NCI-H146 treated with DMSO at 0.1 percent for 48 hours (cell line): ENCODE measurements at regions not wholly inside any gene's neighbourhood (a gene's known extent, or its start where the extent isn't known, plus 50 kb on each side); places are given as distances from the start of the nearest gene placed in this dataset.
A peak's percentile ranks its signal among the peaks of the same experiment; 100 is the strongest.

Source experiments
- DNase-seq: peaks from one replicate; lab custom pipeline; 2025; ENCODE audit not compliant: unreplicated experiment; lab: John Stamatoyannopoulos, UW

DNA sequence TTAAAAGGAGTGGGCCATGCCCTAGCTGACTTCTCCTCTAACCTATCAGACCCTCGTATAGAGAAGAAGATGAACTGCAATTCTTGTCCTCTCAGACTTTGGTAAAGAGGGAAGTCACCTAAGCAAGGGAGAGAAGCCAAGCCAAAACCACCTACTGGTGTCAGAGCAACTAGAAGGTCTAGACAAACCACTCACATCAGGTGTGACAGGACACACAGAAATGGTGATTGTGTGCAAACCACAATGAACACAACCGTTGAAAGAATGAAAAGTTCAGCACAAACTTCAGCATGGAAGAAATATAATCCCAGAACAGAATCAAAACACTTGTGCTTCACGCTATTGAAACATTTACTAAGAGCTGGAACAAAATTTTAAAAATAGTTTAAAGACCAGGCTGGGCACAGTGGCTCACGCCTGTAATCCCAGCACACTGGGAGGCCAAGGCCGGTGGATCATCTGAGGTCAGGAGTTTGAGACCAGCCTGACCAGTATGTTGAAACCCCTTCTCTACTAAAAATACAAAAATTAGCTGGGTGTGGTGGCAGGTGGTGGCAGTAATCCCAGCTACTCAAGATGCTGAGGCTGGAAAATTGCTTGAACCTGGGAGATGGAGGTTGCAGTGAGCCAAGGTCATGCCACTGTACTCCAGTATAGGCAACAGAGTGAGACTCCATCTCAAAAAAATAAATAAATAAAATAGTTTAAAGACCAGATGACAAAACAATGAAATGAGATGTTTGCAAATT is 56.2 kb upstream of the NTF3 start:
- DNase-seq = no peak

DNA sequence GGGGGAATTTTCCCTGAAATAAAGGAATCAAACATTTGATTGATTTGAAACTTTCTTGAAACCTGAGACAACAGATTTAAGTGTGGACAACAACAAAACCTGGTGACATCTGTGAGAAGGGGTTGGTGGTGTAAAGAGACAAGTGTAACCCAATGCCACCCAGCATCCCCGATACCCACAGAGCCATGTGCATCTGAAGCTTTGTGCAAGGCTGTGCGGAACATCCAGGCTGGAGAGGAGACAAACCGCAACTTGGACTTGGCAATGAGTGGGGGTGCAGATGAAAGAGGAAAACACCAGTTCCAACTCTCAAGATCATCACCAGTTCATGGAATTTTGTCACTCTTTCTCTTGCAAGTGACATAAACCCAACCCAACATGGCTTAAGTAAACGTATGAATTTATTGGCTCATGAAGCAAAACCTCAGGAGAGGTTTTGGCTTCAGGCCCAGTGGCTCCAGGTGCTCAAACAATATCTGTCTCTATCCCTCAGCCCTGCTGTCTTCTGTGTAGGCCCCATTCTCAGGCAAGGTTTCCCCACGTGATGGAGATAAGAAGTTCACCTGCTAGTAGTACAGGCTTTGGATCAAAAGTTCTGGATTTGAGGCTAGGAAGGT is 55.2 kb upstream of the NTF3 start:
- peak; percentile 99 for DNase-seq

DNA sequence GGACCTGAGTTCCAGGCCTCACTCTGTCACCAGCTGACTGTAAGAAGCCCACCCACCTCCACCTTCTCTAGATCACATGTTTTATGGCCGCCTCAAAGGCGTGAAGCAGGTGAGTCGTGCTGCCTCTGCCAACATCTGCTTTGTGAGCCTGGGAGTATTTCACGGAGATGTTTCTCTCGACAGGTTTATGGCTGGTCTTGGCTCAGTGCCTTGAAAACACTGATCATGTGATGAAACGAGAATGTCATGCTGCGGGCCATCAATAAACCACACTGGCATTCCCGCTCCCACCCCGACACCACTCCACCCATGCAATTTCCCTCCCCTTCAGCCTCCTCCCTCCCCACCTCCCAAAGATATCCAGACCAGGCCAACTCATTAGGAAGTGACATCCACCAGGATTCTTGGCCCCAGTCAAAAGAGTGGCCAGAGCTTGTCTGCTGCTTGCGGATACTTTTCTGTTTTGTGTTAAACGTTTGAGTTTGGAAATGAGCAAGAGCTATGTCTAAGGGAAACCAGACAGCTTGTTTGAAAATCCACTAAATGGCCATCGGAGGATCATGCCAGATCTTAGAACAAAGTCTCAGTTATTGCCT is 53.8 kb upstream of the NTF3 start:
- DNase-seq = no peak

DNA sequence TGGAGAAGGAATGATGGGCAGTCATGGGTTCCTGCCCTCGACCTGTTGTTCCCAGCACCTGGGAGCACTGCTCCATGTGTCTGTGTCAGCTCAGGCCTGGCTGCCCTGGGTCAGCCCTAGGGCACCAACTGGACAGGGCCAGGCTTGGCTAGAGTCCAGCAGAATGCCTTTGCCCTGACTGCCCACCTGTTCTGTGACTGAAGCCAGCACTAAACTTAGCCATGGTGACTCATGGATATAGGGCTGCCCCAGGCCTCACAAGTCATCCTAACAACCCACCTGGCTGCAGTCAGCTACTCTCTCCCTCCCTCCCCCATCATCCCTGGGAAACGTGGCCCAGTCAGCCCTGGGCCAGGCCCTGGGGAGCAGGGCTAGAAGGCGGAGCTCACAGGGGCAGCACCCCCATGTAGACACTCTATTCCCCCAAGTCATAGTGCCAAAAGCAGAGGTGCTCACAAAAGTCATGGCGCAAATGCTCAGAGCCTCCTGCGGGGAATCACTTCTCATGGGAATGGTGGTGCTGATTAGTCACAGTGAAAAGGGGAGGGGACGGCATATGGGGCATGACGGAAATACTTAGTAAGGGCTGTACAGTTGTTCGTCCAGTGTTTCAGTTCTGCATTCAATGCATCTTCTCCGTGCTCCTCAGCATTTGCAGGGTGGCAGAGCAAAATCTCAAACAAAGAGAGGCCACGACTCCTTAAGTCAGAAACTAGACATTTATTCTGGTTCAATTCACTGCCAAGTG is 52.0 kb upstream of the NTF3 start:
- no peak for DNase-seq
